Mucosa of gallbladder (tissue), 1 donor: ENCODE measurements at regions not wholly inside any gene's neighbourhood (a gene's known extent, or its start where the extent isn't known, plus 50 kb on each side); places are given as distances from the start of the nearest gene placed in this dataset.

ENCODE experiments used
- DNase-seq: peaks from one replicate; pipeline ENCODE4 v3.0.0-alpha.2; 2020; ENCODE audit warnings: low spot score
- donor health status: DM: no; HTN: no; CAD: no.

DNA sequence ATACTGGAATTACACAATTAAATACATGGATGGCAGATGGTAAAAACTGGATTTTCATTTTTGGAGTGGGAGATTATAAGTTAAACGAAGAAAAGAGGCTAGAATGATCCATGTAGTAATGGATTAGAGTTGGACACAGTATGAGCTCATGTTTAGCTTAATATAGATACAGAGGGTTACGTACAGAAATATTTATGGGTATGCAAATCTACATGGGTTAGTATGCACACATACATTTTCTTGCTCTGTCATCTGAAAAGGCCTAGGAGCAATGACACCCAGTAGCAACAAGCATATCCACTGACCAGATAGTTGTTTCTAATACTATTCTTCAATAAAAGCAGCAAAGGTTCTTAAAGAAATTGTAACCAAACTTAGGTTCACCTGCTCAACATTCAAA, 366.4 kb downstream of the SEMA3D start:
- DNase-seq = no peak

- DNase-seq = no peak
These were observed 369.8 kb downstream of the SEMA3D start for GRCh38 chr7:84817016-84817415.

DNA sequence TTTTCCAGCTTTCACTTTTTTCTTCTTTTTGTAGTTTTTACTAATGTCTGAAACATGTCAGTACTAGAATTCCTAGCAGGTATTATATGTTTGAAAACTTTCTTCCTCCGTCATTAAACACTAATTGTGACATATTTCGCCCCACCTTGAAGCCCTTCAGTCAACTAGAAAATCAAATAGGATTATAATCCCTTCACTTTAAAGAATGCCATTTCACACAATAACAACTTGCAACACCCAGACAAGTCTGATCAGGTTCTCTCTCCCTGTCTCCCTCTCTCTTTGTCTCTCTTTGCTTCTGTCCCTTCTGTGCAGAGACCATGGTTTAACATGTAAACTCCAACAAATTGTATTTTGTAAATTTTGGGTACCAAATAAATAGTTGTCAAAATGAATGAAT, 373.5 kb downstream of the SEMA3D start:
- DNase-seq = no peak

DNA sequence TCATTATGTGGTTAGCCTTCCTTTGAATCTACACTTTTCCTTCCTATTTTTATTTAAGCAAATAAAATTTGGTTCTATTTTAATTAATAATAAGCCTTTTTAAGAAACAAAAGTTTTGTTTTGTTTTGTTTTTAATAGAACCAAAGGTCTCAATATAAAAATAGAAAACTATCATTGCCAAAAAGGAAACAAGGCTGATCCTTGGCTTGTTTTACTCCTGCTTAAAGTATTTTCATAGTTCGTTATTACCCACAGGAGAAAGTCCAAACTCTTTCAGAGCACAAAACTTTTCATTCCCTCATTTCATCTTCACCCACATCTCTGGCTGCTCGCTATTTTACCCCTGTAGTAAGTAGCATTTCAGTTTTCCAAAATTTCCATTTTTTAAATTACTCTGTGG, 374.8 kb downstream of the SEMA3D start:
- no peak for DNase-seq

GRCh38 chr7:84811362-84811761, 375.5 kb downstream of the SEMA3D start:
- DNase-seq = no peak

DNA sequence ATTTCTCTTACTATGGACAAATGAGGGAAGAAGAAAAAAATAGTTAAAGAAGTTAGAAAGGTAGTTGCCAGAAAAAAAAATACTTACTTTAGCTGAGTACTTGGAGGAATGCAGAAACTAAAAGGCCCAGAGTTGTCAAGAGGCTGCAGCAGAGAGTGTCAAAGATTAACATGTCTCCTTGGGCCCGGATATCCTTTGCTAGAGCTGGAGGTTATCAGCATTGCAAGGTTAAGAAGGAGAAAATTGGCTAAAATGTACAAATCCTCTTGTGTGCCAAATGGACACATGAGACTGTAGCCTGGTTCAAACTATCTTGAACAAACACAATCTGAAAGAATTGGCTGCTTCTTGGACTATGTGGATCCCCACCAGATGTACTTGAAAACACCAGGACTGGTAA, 377.0 kb downstream of the SEMA3D start:
- DNase-seq = no peak

DNA sequence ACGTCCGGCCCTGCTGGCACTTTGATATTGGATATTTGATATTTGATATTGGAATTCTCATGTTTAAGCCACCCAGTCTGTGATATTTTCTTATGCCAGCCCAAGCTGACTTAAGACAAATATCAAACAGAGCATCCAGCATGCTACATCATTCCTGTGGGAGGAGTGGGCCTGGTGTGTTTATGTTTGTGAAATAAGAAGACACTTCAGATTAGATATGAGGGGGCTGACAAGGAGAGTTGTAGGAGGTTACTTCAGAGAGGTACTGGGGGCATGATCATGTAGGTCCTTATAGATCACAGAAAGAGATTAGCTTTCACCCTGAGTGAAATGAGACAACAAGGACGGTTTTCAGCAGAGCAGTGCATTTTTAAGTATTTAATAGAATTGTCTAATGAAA, 382.9 kb downstream of the SEMA3D start:
- no peak for DNase-seq

GRCh38 chr7:84801396-84801795, 385.5 kb downstream of the SEMA3D start:
- no peak for DNase-seq

DNA sequence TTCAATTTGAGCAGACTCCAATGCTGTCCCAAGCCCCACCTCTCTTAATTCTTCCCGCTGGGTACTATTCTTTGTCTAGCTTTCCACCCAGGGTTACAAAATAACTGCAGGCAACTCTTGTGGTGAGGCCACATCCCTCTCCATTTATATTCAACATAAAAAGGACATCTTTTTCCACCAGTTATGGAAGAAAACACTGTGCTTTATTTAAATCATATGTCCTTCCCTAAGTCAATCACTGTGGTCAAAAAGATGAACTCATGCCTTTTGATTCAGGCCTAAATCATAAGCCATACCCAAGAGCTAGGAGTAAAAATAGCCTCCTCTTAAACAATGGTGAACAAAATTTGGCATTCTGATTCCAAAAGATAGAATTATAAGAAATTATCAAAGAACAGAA, 386.0 kb downstream of the SEMA3D start:
- DNase-seq = no peak

DNA sequence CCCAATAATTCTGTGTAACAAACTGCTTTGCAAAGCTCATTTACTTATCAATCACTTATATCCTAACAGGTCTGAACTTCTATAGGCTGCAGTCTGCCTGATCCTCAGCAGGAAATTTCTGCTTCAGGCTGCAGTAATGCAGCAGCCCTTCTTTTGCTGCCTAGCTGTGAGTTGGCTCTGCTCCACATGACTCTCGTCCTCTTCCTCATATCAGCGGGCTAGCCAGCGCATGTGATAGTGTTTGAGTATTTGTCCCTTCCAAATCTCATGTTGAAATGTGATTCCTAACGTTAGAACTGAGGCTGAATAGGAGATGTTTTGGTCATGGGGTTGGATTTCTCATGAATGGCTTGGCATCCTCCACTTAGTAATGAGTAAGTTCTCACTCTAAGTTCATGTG, 387.8 kb downstream of the SEMA3D start:
- DNase-seq = no peak

DNA sequence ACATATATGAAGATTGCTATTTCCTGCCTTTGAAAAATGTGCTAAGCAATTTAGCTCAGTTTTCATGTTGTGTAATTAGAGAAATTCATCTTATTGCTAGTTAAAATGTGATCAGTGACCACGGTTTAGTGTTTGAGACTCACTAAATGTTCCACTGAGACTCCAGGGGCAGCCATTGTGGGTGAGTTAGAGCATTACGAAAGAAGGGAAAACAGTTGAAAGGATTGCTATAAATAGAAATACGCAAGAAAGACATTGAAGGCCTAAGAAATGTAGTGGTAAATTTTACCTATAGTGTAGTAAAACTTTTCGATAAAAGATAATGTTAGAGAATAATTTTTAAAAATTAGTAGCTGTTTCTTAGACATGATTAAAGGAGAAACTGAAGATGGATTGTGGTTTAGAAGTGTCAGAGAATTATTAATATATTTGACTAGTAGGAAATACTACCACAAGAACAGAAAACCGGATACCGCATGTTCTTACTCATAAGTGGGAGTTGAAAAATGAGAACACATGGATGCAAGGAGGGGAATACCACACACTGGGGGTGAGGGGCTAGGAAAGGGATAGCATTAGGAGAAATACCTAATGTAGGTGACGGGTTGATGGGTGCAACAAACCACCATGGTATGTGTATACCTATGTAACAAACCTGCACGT, 394.5 kb downstream of the SEMA3D start:
- DNase-seq = no peak

DNA sequence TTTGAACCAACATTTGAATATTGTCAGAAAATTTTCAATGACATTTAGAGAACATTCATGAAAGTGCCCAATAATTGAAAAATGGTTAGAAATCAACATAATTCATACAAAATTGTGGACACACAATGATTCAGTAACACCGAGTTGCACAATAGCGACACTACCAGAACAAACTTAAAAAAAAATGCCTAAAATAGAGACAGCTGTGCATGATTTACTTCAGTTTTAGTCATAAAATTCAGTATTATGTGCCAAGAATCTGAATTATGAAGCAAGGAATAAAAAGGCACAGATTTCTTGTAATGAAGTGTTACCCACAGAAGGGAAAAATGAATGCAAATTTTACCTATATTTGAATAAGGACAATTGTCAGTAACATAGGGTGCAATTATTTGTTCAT, 396.0 kb downstream of the SEMA3D start:
- no peak for DNase-seq

DNA sequence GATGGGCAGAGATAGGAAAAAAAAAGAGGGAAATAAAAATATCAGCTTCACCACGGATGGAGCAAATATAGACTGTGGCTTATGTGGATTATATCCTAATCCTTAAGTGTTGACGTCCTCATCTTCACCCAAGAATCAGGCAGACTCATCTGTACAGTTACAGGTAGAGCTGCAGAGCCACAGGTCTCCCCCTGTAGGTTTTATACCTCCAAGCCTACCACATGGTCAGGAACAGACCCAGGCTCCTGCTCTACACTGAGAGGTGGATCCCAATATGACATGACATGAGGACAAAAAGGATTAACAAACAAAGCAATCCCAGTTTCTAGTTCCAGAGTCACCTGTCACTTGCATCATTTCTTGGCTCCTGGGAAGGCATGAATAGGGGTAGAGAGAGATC, 400.8 kb downstream of the SEMA3D start:
- DNase-seq = no peak

- DNase-seq = no peak
These were observed 402.4 kb downstream of the SEMA3D start for GRCh38 chr7:84784450-84784849.

GRCh38 chr7:84783141-84783778, 403.6 kb downstream of the SEMA3D start:
- no peak for DNase-seq

DNA sequence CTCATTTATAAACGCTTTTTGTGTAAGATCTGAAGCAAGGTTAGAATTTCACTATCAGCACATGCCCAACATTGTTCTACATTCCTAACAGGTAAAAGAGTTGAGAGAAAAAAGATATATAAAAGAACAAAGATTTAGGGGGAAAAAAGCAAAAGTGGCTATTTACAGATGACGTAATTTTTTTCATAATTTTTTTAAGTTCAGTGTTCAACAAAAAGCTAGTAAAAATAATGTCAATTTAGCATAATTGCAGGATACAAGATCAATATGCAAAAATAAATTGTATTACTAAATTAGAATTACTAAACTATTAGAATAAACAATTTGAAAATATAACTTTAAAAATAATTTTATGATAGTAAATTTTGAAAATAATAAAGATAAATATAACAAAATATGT, 405.0 kb downstream of the SEMA3D start:
- DNase-seq = no peak

DNA sequence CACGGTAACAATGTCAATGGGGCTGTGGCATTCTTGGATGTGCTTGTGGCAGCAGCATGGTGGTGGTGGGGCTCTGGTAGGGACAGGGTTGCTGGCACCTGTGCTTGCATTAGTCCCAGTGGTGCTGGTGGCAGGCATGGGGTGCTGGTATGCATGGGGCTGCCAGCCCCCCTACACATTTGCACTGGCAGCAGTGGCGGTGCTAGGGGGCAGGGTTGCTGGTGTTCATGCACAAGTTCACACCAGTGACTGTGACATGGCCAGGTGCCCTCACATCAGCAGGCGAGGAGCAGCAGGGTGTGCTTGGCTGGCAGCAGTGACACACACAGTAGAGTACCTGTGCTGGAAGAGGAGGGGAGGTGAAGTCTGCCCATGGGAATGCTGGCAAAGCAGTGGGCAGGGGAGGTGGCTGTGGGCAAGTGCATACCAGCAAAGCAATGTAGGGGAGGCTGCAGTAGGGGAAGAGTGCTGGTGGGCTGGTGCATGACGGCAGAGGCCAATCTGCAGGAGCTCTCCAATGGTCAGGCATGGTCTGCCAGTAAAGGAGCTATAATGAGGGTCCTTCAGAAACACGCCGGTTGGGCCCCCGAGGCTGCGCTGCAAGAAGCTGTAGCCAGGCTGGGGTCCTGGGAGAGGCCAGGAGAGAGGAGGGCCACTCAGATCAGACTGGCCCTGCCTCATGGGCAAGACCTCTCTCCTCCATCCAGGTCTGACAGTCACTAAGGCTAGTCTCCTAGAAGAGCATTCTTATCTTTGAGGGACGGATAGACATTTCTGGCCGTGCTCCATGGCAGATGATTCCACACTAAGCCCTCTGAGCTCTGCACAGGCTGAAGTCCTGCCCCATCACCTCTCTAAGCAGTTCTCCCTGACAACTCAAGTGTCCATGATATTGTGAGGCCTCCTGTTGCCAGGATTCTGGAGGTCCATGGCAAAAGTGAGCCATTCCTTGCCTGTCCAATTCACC, 406.4 kb downstream of the SEMA3D start:
- no peak for DNase-seq

DNA sequence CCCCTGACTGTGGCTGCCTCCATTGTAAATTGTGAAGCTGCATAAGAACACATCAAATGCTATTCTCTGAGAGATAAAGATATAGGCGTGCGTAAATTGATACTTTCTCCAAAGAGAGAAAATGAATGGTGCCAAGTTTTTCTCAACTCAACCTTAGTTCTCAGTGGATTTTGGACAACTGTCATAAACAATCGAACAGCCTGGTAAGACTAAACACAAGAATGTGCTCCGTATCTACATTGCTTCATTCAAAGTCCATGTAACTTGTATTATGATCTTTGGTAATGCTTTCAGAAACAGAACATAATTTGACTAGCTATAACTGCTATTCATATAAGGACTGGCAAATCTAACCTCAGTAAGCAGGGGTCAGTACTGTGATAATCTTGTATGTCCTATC, 429.1 kb downstream of the SEMA3D start:
- no peak for DNase-seq

DNA sequence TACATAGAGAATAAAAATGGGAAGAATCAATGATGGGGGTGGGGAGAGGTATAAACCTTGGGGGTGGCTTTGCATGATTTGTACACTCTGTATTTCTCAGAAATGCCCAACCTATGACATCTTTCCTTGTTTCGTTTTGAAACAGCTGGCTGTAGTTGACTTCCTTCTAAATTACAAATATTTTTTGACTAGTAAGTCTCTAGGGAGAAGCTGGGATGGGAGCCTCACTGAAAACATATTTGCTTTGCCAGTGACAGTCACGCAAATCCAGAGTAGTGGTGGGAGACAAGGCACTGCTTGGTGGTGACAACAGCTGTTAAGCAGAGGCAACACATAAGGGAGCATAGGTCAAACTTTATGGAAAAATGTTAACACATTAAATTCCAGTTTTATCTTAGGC, 440.5 kb downstream of the SEMA3D start:
- no peak for DNase-seq

DNA sequence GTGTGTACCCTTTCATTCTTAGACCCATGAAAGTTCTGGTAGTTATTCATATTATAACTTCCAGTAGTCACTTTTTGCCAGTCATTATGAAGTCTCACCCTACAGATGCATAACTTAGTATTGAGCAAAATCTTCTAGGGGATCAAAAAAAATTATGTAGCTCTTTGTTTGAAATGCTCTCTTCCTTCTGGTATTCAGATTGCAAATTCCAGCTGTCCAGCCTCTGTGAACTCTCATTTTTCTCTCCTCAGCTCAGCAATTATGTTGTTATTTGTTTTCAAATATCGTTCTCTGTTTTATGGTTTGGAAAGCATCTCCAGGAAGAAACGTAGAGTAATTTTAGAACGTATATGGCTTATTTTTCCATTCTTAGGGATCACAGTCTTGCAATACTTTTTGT, 442.5 kb downstream of the SEMA3D start:
- no peak for DNase-seq

DNA sequence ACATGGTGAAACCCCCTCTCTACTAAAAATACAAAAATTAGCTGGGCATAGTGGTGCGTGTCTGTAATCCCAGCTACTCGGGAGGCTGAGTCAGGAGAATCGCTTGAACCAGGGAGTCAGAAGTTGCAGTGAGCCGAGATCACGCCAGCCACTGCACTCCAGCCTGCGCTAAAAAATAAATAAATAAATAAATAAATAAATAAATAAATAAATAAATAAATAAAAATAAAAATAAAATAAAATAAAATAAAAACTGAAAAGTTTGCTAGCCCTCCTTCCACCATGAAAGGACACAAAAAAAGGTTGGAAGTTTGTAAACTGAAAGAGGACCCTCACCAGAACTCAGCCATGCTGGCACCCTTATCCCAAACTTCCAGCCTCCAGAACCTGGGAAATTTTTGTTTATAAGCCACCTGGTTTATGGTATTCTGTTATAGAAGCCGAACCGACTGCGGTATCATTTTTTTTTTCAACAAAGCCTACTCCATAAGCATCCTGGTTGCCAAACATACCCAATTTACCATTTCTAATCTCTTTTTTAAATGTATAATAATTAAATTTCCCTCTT, 448.2 kb downstream of the SEMA3D start:
- no peak for DNase-seq

- DNase-seq = no peak
These were observed 451.2 kb downstream of the SEMA3D start for GRCh38 chr7:84735677-84736076.

GRCh38 chr7:84735011-84735410, 451.8 kb downstream of the SEMA3D start:
- DNase-seq = no peak
